Bronchial epithelial cell (primary cell): ENCODE measurements at regions not wholly inside any gene's neighbourhood (a gene's known extent, or its start where the extent isn't known, plus 50 kb on each side); places are given as distances from the start of the nearest gene placed in this dataset.
A peak's percentile ranks its signal among the peaks of the same experiment; 100 is the strongest.

Source experiments
- DNase-seq: peaks from one replicate; pipeline ENCODE4 v3.0.0-alpha.2; 2010; ENCODE audit warnings: low read depth
- FAIRE-seq: peaks from 2 replicates; lab custom pipeline; 2011; peaks lifted over from hg19 to GRCh38; lab: Jason Lieb, UNC
- H3K27me3 ChIP-seq: 2 replicates; pipeline ENCODE4 v1.5.1; 2011; ENCODE audit warnings: low read length; ENCODE audit not compliant: control insufficient read depth, insufficient read depth
- H3K36me3 ChIP-seq: 2 replicates; pipeline ENCODE4 v1.5.1; 2011; ENCODE audit warnings: low read length; ENCODE audit not compliant: control insufficient read depth, insufficient read depth
- H3K4me3 ChIP-seq: 2 replicates; pipeline ENCODE4 v1.5.1; 2011; ENCODE audit warnings: mild to moderate bottlenecking, low read depth, low read length, control low read depth
- CTCF ChIP-seq: IDR thresholded peaks from 2 replicates; pipeline ENCODE4 v1.5.1; 2011; ENCODE audit warnings: mild to moderate bottlenecking, moderate library complexity, low read length, control low read depth, inconsistent platforms; ENCODE audit not compliant: insufficient read depth, severe bottlenecking

GRCh38 chr5:90161414-90161813 is 248.1 kb downstream of the CETN3 start:
- Histone ChIP-seq H3K36me3 (no peaks in the 10 kb centered on the region), H3K27me3 (no peaks in the 10 kb centered on the region), H3K4me3 (no peak overlapping the region)
- peak; percentile 41 for DNase-seq
- peak; percentile 54 for TF ChIP-seq CTCF
- FAIRE-seq, result no peak

- no peak overlapping the region for H3K4me3 ChIP-seq
- FAIRE-seq (no peak), DNase-seq (no peak)
- H3K27me3 ChIP-seq, result no peaks in the 10 kb centered on the region
- no peaks in the 10 kb centered on the region for H3K36me3 ChIP-seq
- TF ChIP-seq CTCF, result no peak
These were observed 251.4 kb downstream of the CETN3 start for GRCh38 chr5:90158131-90158530.

GRCh38 chr5:90153031-90153430 is 256.5 kb downstream of the CETN3 start:
- no peaks in the 10 kb centered on the region for H3K36me3 ChIP-seq
- no peak for FAIRE-seq
- peak; percentile 21 for DNase-seq
- no peaks in the 10 kb centered on the region for H3K27me3 ChIP-seq
- TF ChIP-seq CTCF, result no peak
- no peak overlapping the region for H3K4me3 ChIP-seq

- FAIRE-seq (no peak), DNase-seq (peak; percentile 33)
- no peak overlapping the region for H3K4me3 ChIP-seq
These were observed 264.8 kb downstream of the CETN3 start for GRCh38 chr5:90144625-90145327.

GRCh38 chr5:90142541-90142940 is 267.0 kb downstream of the CETN3 start:
- Histone ChIP-seq H3K27me3 (no peaks in the 10 kb centered on the region), H3K4me3 (no peak overlapping the region), H3K36me3 (no peaks in the 10 kb centered on the region)
- DNase-seq, result no peak
- FAIRE-seq, result peak; percentile 55
- TF ChIP-seq CTCF, result no peak

More at GRCh38 chr5:90144625-90145327, 264.8 kb downstream of the CETN3 start:
- Histone ChIP-seq H3K27me3 (no peaks in the 10 kb centered on the region), H3K36me3 (no peaks in the 10 kb centered on the region)
- no peak for TF ChIP-seq CTCF

GRCh38 chr5:90141984-90142383 is 267.6 kb downstream of the CETN3 start:
- FAIRE-seq, result no peak
- no peak for TF ChIP-seq CTCF

More at GRCh38 chr5:90141984-90142383, 267.6 kb downstream of the CETN3 start:
- Histone ChIP-seq H3K27me3 (no peaks in the 10 kb centered on the region), H3K36me3 (no peaks in the 10 kb centered on the region), H3K4me3 (no peak overlapping the region)
- DNase-seq, result no peak
